SK-N-SH (cell line): ENCODE measurements at regions not wholly inside any gene's neighbourhood (a gene's known extent, or its start where the extent isn't known, plus 50 kb on each side); places are given as distances from the start of the nearest gene placed in this dataset.

Source experiments
- CTCF ChIA-PET: fragments of 300-600, 350-600 bp; formaldehyde crosslinking; extraction: SDS; loops from one replicate; lab custom pipeline; 2021; lab: Yijun Ruan, JAX
- POLR2A ChIA-PET: fragments of 350-600 bp; sonication (Branson Sonifier 250); formaldehyde crosslinking; extraction: SDS; loops from one replicate; lab custom pipeline; 2020; ENCODE audit warnings: antibody characterized with exemption, inconsistent platforms; lab: Yijun Ruan, JAX
- DNase-seq: peaks from one replicate; pipeline ENCODE4 v3.0.0; 2012
- H2AFZ ChIP-seq: fragments of 200-600 bp; sonication (generic); 2 replicates; pipeline ENCODE4 v1.8.1; 2016; ENCODE audit warnings: antibody characterized with exemption, mild to moderate bottlenecking, low read depth
- H3F3A ChIP-seq: fragments of 200-600 bp; sonication (generic); replicated peaks from 2 replicates; pipeline ENCODE3; 2016; ENCODE audit warnings: antibody characterized with exemption, mild to moderate bottlenecking; ENCODE audit not compliant: insufficient read depth
- H3K27ac ChIP-seq, 2 experiments: fragments of 200-500 bp in 1 of 2; fragments of 200-600 bp in 1 of 2; sonication (Bioruptor generic) in 1 of 2; sonication (generic), shearing (Covaris generic) in 1 of 2; 2 replicates each; pipeline versions ENCODE4 v1.5.1 to v1.6.1; 2014 to 2016; ENCODE audit warnings: low read depth in 2 of 2, inconsistent platforms in 1 of 2, low read length in 1 of 2, mild to moderate bottlenecking in 1 of 2, mixed read lengths in 1 of 2
- H3K27me3 ChIP-seq: fragments of 200-600 bp; sonication (generic), shearing (Covaris generic); 2 replicates; pipeline ENCODE4 v1.6.1; 2016; ENCODE audit warnings: mixed run types; ENCODE audit not compliant: insufficient read depth
- H3K36me3 ChIP-seq, 2 experiments: fragments of 200-500 bp in 1 of 2; fragments of 200-600 bp in 1 of 2; sonication (Bioruptor generic) in 1 of 2; sonication (generic) in 1 of 2; replicated peaks in 1 of 2; 2 replicates each; pipeline versions ENCODE3 to v1.5.1; 2014 to 2016; ENCODE audit warnings: low read length in 1 of 2, mild to moderate bottlenecking in 1 of 2; ENCODE audit not compliant: insufficient read depth in 2 of 2, control insufficient read depth in 1 of 2
- H3K4me1 ChIP-seq, 2 experiments: fragments of 200-500 bp in 1 of 2; fragments of 200-600 bp in 1 of 2; sonication (Bioruptor generic) in 1 of 2; sonication (generic), shearing (Covaris generic) in 1 of 2; 2 replicates each; pipeline versions ENCODE4 v1.5.1 to v1.6.1; 2014 to 2016; ENCODE audit warnings: low read depth in 1 of 2, low read length in 1 of 2, mixed run types in 1 of 2; ENCODE audit not compliant: insufficient read depth in 2 of 2, control insufficient read depth in 1 of 2
- H3K4me2 ChIP-seq: fragments of 200-600 bp; sonication (generic), shearing (Covaris generic); 2 replicates; pipeline ENCODE4 v1.6.1; 2017; ENCODE audit warnings: mixed run types
- H3K4me3 ChIP-seq, 2 experiments: fragments of 200-500 bp in 1 of 2; fragments of 200-600 bp in 1 of 2; sonication (Bioruptor generic) in 1 of 2; sonication (generic), shearing (Covaris generic) in 1 of 2; 2 replicates each; pipeline versions ENCODE4 v1.5.1 to v1.8.1; 2014 to 2016; ENCODE audit warnings: low read depth in 2 of 2, inconsistent platforms in 1 of 2, low read length in 1 of 2, mild to moderate bottlenecking in 1 of 2, mixed read lengths in 1 of 2, moderate library complexity in 1 of 2
- H3K79me2 ChIP-seq: fragments of 200-600 bp; sonication (generic); 2 replicates; pipeline ENCODE4 v1.8.1; 2017; ENCODE audit warnings: mild to moderate bottlenecking; ENCODE audit not compliant: insufficient read depth
- H3K9ac ChIP-seq: fragments of 200-600 bp; sonication (generic); 2 replicates; pipeline ENCODE4 v1.6.1; 2017; ENCODE audit warnings: mixed run types
- H3K9me2 ChIP-seq: fragments of 200-600 bp; sonication (generic); 2 replicates; pipeline ENCODE4 v1.6.1; 2017; ENCODE audit warnings: mixed run types
- H3K9me3 ChIP-seq: fragments of 200-600 bp; sonication (generic); 2 replicates; pipeline ENCODE4 v1.6.1; 2017; ENCODE audit warnings: mixed run types, mild to moderate bottlenecking, moderate library complexity
- H4K20me1 ChIP-seq: fragments of 200-600 bp; sonication (generic); 2 replicates; pipeline ENCODE4 v1.6.1; 2017; ENCODE audit warnings: mild to moderate bottlenecking, mixed run types; ENCODE audit not compliant: insufficient read depth
- EP300 ChIP-seq, 2 experiments: IDR thresholded peaks; 2 replicates each; pipeline versions ENCODE4 v1.4.0 to v1.6.1; 2012; ENCODE audit warnings: borderline replicate concordance in 1 of 2, low read depth in 1 of 2, low read length in 1 of 2
- GATA2 ChIP-seq: sonication (generic); formaldehyde crosslinking; IDR thresholded peaks from 2 replicates; pipeline ENCODE4 v1.5.0; 2020; ENCODE audit warnings: mild to moderate bottlenecking, missing genetic modification reagents
- MAX ChIP-seq: IDR thresholded peaks from 2 replicates; pipeline ENCODE4 v1.4.0; 2012; ENCODE audit warnings: low read depth
- NRF1 ChIP-seq: IDR thresholded peaks from 2 replicates; pipeline ENCODE4 v1.6.1; 2012; ENCODE audit warnings: low read depth, mild to moderate bottlenecking, low read length
- POLR2AphosphoS5 ChIP-seq: IDR thresholded peaks from 2 replicates; pipeline ENCODE4 v1.6.1; 2012; ENCODE audit warnings: low read depth, low read length
- RAD21 ChIP-seq: IDR thresholded peaks from 2 replicates; pipeline ENCODE4 v1.6.1; 2012; ENCODE audit warnings: mild to moderate bottlenecking, low read length
- RFX5 ChIP-seq: IDR thresholded peaks from 2 replicates; pipeline ENCODE4 v1.6.1; 2012; ENCODE audit warnings: mild to moderate bottlenecking, improper control_type of control experiment, low read length
- TAF1 ChIP-seq: IDR thresholded peaks from 2 replicates; pipeline ENCODE4 v1.6.1; 2012; ENCODE audit warnings: low read depth, mild to moderate bottlenecking, low read length, moderate library complexity, borderline replicate concordance
- TEAD4 ChIP-seq: IDR thresholded peaks from 2 replicates; pipeline ENCODE4 v1.4.0; 2012; ENCODE audit warnings: mild to moderate bottlenecking, borderline replicate concordance; ENCODE audit not compliant: insufficient read depth
- USF1 ChIP-seq: IDR thresholded peaks from 2 replicates; pipeline ENCODE4 v1.4.0; 2012; ENCODE audit warnings: low read depth, borderline replicate concordance
- USF2 ChIP-seq: fragments of 150-350 bp; IDR thresholded peaks from 2 replicates; pipeline ENCODE4 v1.6.1; 2017; ENCODE audit warnings: antibody characterized with exemption, low read length, low read depth, borderline replicate concordance
- TF ChIP-seq, protein P1 (sequence below): IDR thresholded peaks from 2 replicates; pipeline ENCODE4; 2012
- TF ChIP-seq, protein P2 (sequence below): IDR thresholded peaks from 2 replicates; pipeline ENCODE4 v1.6.1; 2012; ENCODE audit warnings: mild to moderate bottlenecking, low read depth, low read length, moderate library complexity
- TF ChIP-seq, protein P3 (sequence below): fragments of 200-600 bp; sonication (generic); IDR thresholded peaks from 2 replicates; pipeline ENCODE4 v1.6.1; 2017; ENCODE audit warnings: antibody characterized with exemption, mild to moderate bottlenecking, moderate library complexity

DNA sequence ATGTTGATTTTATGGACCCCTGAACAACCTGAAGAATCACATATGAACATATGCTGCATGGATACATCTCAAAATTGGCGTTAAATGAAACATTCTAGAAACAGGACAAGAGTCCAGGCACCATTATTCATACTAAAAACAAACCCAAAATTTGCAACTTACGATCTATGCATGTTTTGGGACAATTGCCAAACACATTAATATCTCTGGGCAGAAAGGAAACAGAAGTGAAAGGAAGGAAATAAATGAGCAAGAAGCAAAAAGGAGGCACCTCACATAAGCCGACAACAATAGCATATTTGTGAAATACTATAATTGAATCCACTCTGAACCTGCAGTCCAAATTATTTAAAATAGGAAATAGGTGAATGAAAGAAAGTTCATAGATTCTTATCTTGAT, 1505.3 kb downstream of the AACS start (continued):
- TF ChIP-seq USF1 (no peak), EP300 (IDR thresholded peaks at IDR 0.05; ENCODE audit: borderline replicate concordance in 1 of 2, low read depth in 1 of 2, low read length in 1 of 2) (no peak), RFX5 (no peak)
- TF ChIP-seq, all 33 proteins: peak for 0

- ChIA-PET POLR2A (no interaction called here), CTCF (no interaction called here)
- Histone ChIP-seq H3K4me3 (no peak overlapping the region), H3K9me3 (no peaks in the 10 kb centered on the region), H3K36me3 (no peaks in the 10 kb centered on the region), H3K4me2 (no peak overlapping the region), H3K9ac (no peak overlapping the region), H3K9me2 (no peaks in the 10 kb centered on the region), H4K20me1 (no peaks in the 10 kb centered on the region), H3K4me1 (no peaks in the 10 kb centered on the region), H3F3A (no peaks in the 10 kb centered on the region), H2AFZ (no peak overlapping the region), H3K27ac (no peak overlapping the region), H3K79me2 (no peaks in the 10 kb centered on the region), H3K27me3 (no peaks in the 10 kb centered on the region)
- no peak for TF ChIP-seq TEAD4
- TF ChIP-seq USF2 = no peak
- TF ChIP-seq MAX = no peak
- TF ChIP-seq GATA2 (CRISPR knock-in tag) = no peak
- no peak for TF ChIP-seq NRF1
- TF ChIP-seq, protein P1, sequence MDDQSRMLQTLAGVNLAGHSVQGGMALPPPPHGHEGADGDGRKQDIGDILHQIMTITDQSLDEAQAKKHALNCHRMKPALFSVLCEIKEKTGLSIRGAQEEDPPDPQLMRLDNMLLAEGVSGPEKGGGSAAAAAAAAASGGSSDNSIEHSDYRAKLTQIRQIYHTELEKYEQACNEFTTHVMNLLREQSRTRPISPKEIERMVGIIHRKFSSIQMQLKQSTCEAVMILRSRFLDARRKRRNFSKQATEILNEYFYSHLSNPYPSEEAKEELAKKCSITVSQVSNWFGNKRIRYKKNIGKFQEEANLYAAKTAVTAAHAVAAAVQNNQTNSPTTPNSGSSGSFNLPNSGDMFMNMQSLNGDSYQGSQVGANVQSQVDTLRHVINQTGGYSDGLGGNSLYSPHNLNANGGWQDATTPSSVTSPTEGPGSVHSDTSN = no peak
- TF ChIP-seq USF1 = no peak
- DNase-seq = no peak
Observed at GRCh38 chr12:126572170-126572569, 1506.9 kb downstream of the AACS start.

- POLR2A ChIA-PET = no interaction called here
- Histone ChIP-seq H3K9ac (no peak overlapping the region), H3K27ac (no peak overlapping the region), H3K27me3 (no peaks in the 10 kb centered on the region), H3K9me2 (no peaks in the 10 kb centered on the region), H2AFZ (no peak overlapping the region), H3K4me1 (no peaks in the 10 kb centered on the region), H3F3A (no peaks in the 10 kb centered on the region), H3K4me3 (no peak overlapping the region), H4K20me1 (no peaks in the 10 kb centered on the region), H3K4me2 (no peak overlapping the region), H3K79me2 (no peaks in the 10 kb centered on the region), H3K36me3 (no peaks in the 10 kb centered on the region), H3K9me3 (no peaks in the 10 kb centered on the region)
- no peak for DNase-seq
- CTCF ChIA-PET = no interaction called here
- TF ChIP-seq, protein P2, sequence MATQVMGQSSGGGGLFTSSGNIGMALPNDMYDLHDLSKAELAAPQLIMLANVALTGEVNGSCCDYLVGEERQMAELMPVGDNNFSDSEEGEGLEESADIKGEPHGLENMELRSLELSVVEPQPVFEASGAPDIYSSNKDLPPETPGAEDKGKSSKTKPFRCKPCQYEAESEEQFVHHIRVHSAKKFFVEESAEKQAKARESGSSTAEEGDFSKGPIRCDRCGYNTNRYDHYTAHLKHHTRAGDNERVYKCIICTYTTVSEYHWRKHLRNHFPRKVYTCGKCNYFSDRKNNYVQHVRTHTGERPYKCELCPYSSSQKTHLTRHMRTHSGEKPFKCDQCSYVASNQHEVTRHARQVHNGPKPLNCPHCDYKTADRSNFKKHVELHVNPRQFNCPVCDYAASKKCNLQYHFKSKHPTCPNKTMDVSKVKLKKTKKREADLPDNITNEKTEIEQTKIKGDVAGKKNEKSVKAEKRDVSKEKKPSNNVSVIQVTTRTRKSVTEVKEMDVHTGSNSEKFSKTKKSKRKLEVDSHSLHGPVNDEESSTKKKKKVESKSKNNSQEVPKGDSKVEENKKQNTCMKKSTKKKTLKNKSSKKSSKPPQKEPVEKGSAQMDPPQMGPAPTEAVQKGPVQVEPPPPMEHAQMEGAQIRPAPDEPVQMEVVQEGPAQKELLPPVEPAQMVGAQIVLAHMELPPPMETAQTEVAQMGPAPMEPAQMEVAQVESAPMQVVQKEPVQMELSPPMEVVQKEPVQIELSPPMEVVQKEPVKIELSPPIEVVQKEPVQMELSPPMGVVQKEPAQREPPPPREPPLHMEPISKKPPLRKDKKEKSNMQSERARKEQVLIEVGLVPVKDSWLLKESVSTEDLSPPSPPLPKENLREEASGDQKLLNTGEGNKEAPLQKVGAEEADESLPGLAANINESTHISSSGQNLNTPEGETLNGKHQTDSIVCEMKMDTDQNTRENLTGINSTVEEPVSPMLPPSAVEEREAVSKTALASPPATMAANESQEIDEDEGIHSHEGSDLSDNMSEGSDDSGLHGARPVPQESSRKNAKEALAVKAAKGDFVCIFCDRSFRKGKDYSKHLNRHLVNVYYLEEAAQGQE = no peak
- no peak for TF ChIP-seq TAF1
- TF ChIP-seq, protein P3, sequence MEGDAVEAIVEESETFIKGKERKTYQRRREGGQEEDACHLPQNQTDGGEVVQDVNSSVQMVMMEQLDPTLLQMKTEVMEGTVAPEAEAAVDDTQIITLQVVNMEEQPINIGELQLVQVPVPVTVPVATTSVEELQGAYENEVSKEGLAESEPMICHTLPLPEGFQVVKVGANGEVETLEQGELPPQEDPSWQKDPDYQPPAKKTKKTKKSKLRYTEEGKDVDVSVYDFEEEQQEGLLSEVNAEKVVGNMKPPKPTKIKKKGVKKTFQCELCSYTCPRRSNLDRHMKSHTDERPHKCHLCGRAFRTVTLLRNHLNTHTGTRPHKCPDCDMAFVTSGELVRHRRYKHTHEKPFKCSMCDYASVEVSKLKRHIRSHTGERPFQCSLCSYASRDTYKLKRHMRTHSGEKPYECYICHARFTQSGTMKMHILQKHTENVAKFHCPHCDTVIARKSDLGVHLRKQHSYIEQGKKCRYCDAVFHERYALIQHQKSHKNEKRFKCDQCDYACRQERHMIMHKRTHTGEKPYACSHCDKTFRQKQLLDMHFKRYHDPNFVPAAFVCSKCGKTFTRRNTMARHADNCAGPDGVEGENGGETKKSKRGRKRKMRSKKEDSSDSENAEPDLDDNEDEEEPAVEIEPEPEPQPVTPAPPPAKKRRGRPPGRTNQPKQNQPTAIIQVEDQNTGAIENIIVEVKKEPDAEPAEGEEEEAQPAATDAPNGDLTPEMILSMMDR = no peak
- TF ChIP-seq POLR2AphosphoS5 = no peak
- no peak for TF ChIP-seq RAD21
- TF ChIP-seq MAX = no peak
- no peak for TF ChIP-seq USF1
Observed at GRCh38 chr12:126581655-126582054, 1516.4 kb downstream of the AACS start.
